PC-9 (cell line): ENCODE measurements at regions not wholly inside any gene's neighbourhood (a gene's known extent, or its start where the extent isn't known, plus 50 kb on each side); places are given as distances from the start of the nearest gene placed in this dataset.

Experiments used
- BruUV-seq: library from RNA; stranded (reverse); fragments of 400-500 nt; replicated peaks from 2 replicates; lab custom pipeline; 2021; lab: Mats Ljungman, UMichigan
- CTCF ChIA-PET: fragments of 300-600 bp; sonication (Branson Sonifier 250); formaldehyde crosslinking; loops from one replicate; lab custom pipeline; 2022; ENCODE audit warnings: antibody characterized with exemption; lab: Charles Lee
- POLR2A ChIA-PET: fragments of 300-600 bp; sonication (Branson Sonifier 250); formaldehyde crosslinking; loops from one replicate; lab custom pipeline; 2022; ENCODE audit warnings: antibody characterized with exemption; ENCODE audit not compliant: unreplicated experiment; lab: Charles Lee
- DNase-seq, 2 experiments: peaks; one replicate each; pipeline versions ENCODE4 v3.0.0 to v3.0.0-alpha.2; 2015 to 2022; ENCODE audit warnings: mixed read lengths in 1 of 2
- H2AFZ ChIP-seq: fragments of 200-600 bp; sonication (generic); 2 replicates; pipeline ENCODE4 v1.8.1; 2017; ENCODE audit warnings: antibody characterized with exemption
- H3F3A ChIP-seq: fragments of 200-600 bp; sonication (generic); 2 replicates; pipeline ENCODE4 v1.8.1; 2017; ENCODE audit warnings: antibody characterized with exemption, mild to moderate bottlenecking, low read depth; ENCODE audit not compliant: insufficient read depth
- H3K27ac ChIP-seq: fragments of 200-600 bp; sonication (generic); 2 replicates; pipeline ENCODE4 v1.6.1; 2016; ENCODE audit warnings: mixed run types
- H3K27me3 ChIP-seq: fragments of 200-600 bp; sonication (generic); 2 replicates; pipeline ENCODE4 v1.6.1; 2016; ENCODE audit warnings: low read depth, mixed run types; ENCODE audit not compliant: insufficient read depth
- H3K36me3 ChIP-seq: fragments of 200-600 bp; sonication (generic); 2 replicates; pipeline ENCODE4 v1.6.1; 2016; ENCODE audit warnings: low read depth, mixed run types
- H3K4me1 ChIP-seq: fragments of 200-600 bp; sonication (generic); replicated peaks from 2 replicates; pipeline ENCODE4 v1.6.1; 2016; ENCODE audit warnings: mixed run types; ENCODE audit not compliant: insufficient read depth
- H3K4me2 ChIP-seq: fragments of 200-600 bp; sonication (generic); 2 replicates; pipeline ENCODE4 v1.6.1; 2017; ENCODE audit warnings: mixed run types
- H3K4me3 ChIP-seq: fragments of 200-600 bp; sonication (generic); 2 replicates; pipeline ENCODE4 v1.6.1; 2016; ENCODE audit warnings: mixed run types
- H3K79me2 ChIP-seq: fragments of 200-600 bp; sonication (generic); 2 replicates; pipeline ENCODE4 v1.6.1; 2017; ENCODE audit warnings: low read depth, mixed run types
- H3K9me2 ChIP-seq: fragments of 200-600 bp; sonication (generic); 2 replicates; pipeline ENCODE4 v1.8.1; 2017; ENCODE audit warnings: mild to moderate bottlenecking; ENCODE audit not compliant: insufficient read depth
- H3K9me3 ChIP-seq: fragments of 200-600 bp; sonication (generic); 2 replicates; pipeline ENCODE4 v1.8.1; 2016; ENCODE audit warnings: low read depth; ENCODE audit not compliant: insufficient read depth
- H4K20me1 ChIP-seq: fragments of 200-600 bp; sonication (generic); 2 replicates; pipeline ENCODE4 v1.8.1; 2017; ENCODE audit not compliant: insufficient read depth
- CTCF ChIP-seq: fragments of 200-600 bp; sonication (generic); conservative IDR thresholded peaks from 2 replicates; pipeline ENCODE4 v1.6.1; 2017; ENCODE audit warnings: mixed run types, antibody characterized with exemption, mild to moderate bottlenecking, moderate library complexity
- EZH2 ChIP-seq: fragments of 200-600 bp; sonication (generic); IDR thresholded peaks from 2 replicates; pipeline ENCODE4 v1.8.0; 2017; ENCODE audit warnings: antibody characterized with exemption, low read depth
- intact Hi-C: fragments of 100-400 bp; cut with micrococcal nuclease; formaldehyde crosslinking; loops from one replicate; pipeline ENCODE4 v1.10.0; 2022; ENCODE audit not compliant: unreplicated experiment

GRCh38 chr2:153543635-153544071 is 65.1 kb upstream of the RPRM start:
- DNase-seq: no peak
- Histone ChIP-seq H2AFZ (no peak overlapping the region), H3K9me3 (no peaks in the 10 kb centered on the region; the same call in 1 of the 2 replicates), H4K20me1 (no peaks in the 10 kb centered on the region), H3K4me3 (no peak overlapping the region), H3K27me3 (no peaks in the 10 kb centered on the region), H3K4me2 (no peak overlapping the region), H3K79me2 (no peaks in the 10 kb centered on the region), H3K27ac (no peak overlapping the region), H3K9me2 (no peaks in the 10 kb centered on the region), H3K36me3 (no peaks in the 10 kb centered on the region), H3F3A (no peaks in the 10 kb centered on the region), H3K4me1 (no peaks in the 10 kb centered on the region)
- no peak for TF ChIP-seq EZH2
- TF ChIP-seq CTCF: no peak
- ChIA-PET CTCF (no interaction called here), POLR2A (no interaction called here)
- intact Hi-C loops: no loop called here
- BruUV-seq: no TSS peak

GRCh38 chr2:153546358-153546757 is 67.8 kb upstream of the RPRM start:
- Histone ChIP-seq H3F3A (no peaks in the 10 kb centered on the region), H3K4me2 (no peak overlapping the region), H3K9me2 (no peaks in the 10 kb centered on the region), H2AFZ (no peak overlapping the region), H3K27ac (no peak overlapping the region), H3K79me2 (no peaks in the 10 kb centered on the region), H4K20me1 (no peaks in the 10 kb centered on the region), H3K27me3 (no peaks in the 10 kb centered on the region), H3K36me3 (no peaks in the 10 kb centered on the region), H3K4me1 (no peaks in the 10 kb centered on the region; the same call in 1 of the 2 replicates), H3K9me3 (no peaks in the 10 kb centered on the region), H3K4me3 (no peak overlapping the region)
- CTCF ChIA-PET: no interaction called here
- no TSS peak for BruUV-seq
- no peak for DNase-seq
- TF ChIP-seq EZH2 (no peak), CTCF (no peak)
- POLR2A ChIA-PET: no interaction called here
- intact Hi-C loops: no loop called here

GRCh38 chr2:153548536-153548935 is 70.0 kb upstream of the RPRM start:
- CTCF ChIA-PET: no interaction called here
- intact Hi-C loops: no loop called here
- Histone ChIP-seq H3K9me2 (no peaks in the 10 kb centered on the region), H3K27me3 (no peaks in the 10 kb centered on the region), H2AFZ (no peak overlapping the region), H4K20me1 (no peaks in the 10 kb centered on the region), H3K27ac (no peak overlapping the region), H3K36me3 (no peaks in the 10 kb centered on the region), H3K79me2 (no peaks in the 10 kb centered on the region), H3K4me2 (no peak overlapping the region), H3K4me3 (no peak overlapping the region), H3K9me3 (no peaks in the 10 kb centered on the region), H3K4me1 (no peaks in the 10 kb centered on the region; the same call in 1 of the 2 replicates), H3F3A (no peaks in the 10 kb centered on the region)
- no TSS peak for BruUV-seq
- no peak for DNase-seq
- TF ChIP-seq CTCF (no peak), EZH2 (no peak)
- POLR2A ChIA-PET: no interaction called here
